ENCODE measurements at regions not wholly inside any gene's neighbourhood (a gene's known extent, or its start where the extent isn't known, plus 50 kb on each side); places are given as distances from the start of the nearest gene placed in this dataset.
"Not testable (repeated sequence)": the region's sequence is repeated elsewhere in the genome, so short reads cannot be mapped to it uniquely, and the experiment has no call there.

DNA sequence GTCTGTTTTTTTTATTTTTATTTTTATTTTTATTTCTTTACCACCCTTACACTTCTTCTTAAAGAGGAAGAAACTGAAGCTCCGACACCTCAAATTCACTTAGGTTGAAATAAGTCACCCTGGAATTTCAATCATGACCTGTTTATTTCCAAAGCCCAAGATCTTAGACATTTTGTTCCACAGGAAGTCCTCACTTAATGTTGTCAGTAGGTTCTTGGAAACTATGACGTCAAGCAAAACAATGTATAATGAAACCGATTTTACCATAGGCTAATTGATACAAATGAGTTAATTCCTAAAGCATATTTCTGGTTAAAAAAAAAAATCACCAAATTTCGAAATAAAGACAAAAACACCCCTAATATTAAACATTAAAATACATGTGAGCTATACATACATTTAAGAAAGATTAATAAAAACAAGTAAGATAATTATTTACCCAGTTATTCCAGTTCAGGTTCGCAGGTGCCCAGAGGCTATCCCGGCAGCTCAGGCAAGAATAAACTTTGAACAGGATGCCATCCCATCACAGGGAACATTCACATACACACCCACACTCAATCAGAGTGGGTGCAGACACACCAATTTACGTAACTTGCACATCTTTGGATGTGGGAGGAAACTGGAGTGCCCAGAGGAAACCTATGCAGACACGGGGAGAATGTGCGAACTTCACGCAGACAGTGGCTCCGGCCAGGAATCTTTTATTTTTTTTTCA, 391.0 kb downstream of the RAP2B start:
- TF ChIP-seq EZH2phosphoT487 (IDR thresholded peaks at IDR 0.05; ENCODE audit: borderline replicate concordance, low read depth, low read length): no peak
- TF ChIP-seq, protein P1, sequence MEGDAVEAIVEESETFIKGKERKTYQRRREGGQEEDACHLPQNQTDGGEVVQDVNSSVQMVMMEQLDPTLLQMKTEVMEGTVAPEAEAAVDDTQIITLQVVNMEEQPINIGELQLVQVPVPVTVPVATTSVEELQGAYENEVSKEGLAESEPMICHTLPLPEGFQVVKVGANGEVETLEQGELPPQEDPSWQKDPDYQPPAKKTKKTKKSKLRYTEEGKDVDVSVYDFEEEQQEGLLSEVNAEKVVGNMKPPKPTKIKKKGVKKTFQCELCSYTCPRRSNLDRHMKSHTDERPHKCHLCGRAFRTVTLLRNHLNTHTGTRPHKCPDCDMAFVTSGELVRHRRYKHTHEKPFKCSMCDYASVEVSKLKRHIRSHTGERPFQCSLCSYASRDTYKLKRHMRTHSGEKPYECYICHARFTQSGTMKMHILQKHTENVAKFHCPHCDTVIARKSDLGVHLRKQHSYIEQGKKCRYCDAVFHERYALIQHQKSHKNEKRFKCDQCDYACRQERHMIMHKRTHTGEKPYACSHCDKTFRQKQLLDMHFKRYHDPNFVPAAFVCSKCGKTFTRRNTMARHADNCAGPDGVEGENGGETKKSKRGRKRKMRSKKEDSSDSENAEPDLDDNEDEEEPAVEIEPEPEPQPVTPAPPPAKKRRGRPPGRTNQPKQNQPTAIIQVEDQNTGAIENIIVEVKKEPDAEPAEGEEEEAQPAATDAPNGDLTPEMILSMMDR (conservative IDR thresholded peaks at IDR 0.05; ENCODE audit: low read length): no peak
- H3K4me1 ChIP-seq (ENCODE audit: insufficient read depth, low read length, poor library complexity, severe bottlenecking): no peaks in the 10 kb centered on the region
- no peaks in the 10 kb centered on the region for H3K79me2 ChIP-seq (ENCODE audit: insufficient read depth, low read depth, low read length)
- no peaks in the 10 kb centered on the region for H4K20me1 ChIP-seq (ENCODE audit: insufficient read depth, low read length)
- no peak overlapping the region for H3K4me2 ChIP-seq (ENCODE audit: low read length)
- H3K27ac ChIP-seq (ENCODE audit: low read depth, low read length, poor library complexity, severe bottlenecking): no peak overlapping the region
- ChIA-PET CTCF (ENCODE audit: unreplicated experiment) (no interaction called here), POLR2A (interaction anchor here (0.6 kb wide), 1 partner anchor 389 kb away, joined by 3 read pairs; no protein-coding TSS in a partner anchor)
- no TSS peak for BruUV-seq (replicated peaks)
- H3K9me2 ChIP-seq (ENCODE audit: insufficient read depth, low read length): no peaks in the 10 kb centered on the region; the same call in 1 of the 2 replicates
- no peaks in the 10 kb centered on the region for H3K9me3 ChIP-seq (ENCODE audit: low read length)
- H3K4me3 ChIP-seq (ENCODE audit: low read depth, low read length, poor library complexity, severe bottlenecking): no peak overlapping the region
- DNase-seq (ENCODE audit: low spot score): no peak
- H3K36me3 ChIP-seq (ENCODE audit: insufficient read depth, low read length): no peaks in the 10 kb centered on the region; the same call in 1 of the 2 replicates
- intact Hi-C loops (cut with micrococcal nuclease; ENCODE audit: unreplicated experiment): no loop called here
- no peak overlapping the region for H2AFZ ChIP-seq (ENCODE audit: low read length)

DNA sequence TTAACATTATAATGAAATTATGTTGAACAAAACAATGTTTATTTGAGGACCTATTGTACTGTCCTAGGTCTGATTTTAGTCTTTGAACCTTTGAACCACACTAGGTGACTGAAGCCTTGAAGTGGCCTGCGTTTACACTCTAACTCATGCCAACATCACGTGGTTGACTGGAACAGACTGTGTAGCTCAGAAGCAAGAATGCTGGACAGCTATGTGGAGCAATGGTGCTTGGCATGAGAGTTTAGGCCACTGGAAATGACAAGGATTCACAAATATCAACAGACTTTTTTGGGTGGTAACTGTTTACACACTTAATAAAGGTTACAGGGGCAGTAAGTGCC, 391.5 kb downstream of the RAP2B start:
- no peaks in the 10 kb centered on the region; the same call in 1 of the 2 replicates for H3K9me2 ChIP-seq (ENCODE audit: insufficient read depth, low read length)
- no peak overlapping the region for H3K27ac ChIP-seq (ENCODE audit: low read depth, low read length, poor library complexity, severe bottlenecking)
- no peak overlapping the region for H3K4me2 ChIP-seq (ENCODE audit: low read length)
- no peaks in the 10 kb centered on the region for H4K20me1 ChIP-seq (ENCODE audit: insufficient read depth, low read length)
- ChIA-PET CTCF (ENCODE audit: unreplicated experiment) (no interaction called here), POLR2A (no interaction called here)
- no peaks in the 10 kb centered on the region; the same call in 1 of the 2 replicates for H3K36me3 ChIP-seq (ENCODE audit: insufficient read depth, low read length)
- TF ChIP-seq, protein P1 (conservative IDR thresholded peaks at IDR 0.05; ENCODE audit: low read length): no peak
- TF ChIP-seq EZH2phosphoT487 (IDR thresholded peaks at IDR 0.05; ENCODE audit: borderline replicate concordance, low read depth, low read length): no peak
- no peak overlapping the region for H3K4me3 ChIP-seq (ENCODE audit: low read depth, low read length, poor library complexity, severe bottlenecking)
- H3K9me3 ChIP-seq (ENCODE audit: low read length): no peaks in the 10 kb centered on the region; the same call in 1 of the 2 replicates
- no peaks in the 10 kb centered on the region for H3K79me2 ChIP-seq (ENCODE audit: insufficient read depth, low read depth, low read length)
- DNase-seq (ENCODE audit: low spot score): no peak
- no peaks in the 10 kb centered on the region for H3K4me1 ChIP-seq (ENCODE audit: insufficient read depth, low read length, poor library complexity, severe bottlenecking)
- BruUV-seq (replicated peaks): no TSS peak
- no peak overlapping the region for H2AFZ ChIP-seq (ENCODE audit: low read length)
- intact Hi-C loops (cut with micrococcal nuclease; ENCODE audit: unreplicated experiment): no loop called here

DNA sequence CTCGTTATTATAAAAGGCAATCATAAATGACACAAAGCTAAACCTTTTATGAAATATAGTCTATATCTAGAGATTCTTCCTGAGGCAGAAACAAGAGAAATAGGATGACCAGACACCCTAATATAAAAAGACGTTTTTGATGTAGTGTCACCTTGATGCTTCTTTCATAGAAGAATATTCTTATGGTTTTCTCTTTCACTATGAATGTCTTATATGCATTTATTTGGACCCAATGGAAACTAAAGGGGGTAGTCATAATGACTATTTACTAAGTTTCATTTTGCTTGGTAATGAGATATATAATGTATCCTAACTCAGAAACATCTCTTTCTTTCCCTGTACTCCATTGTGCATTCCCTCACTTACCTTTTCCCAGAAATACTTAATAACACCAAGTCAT, 393.9 kb downstream of the RAP2B start:
- Histone ChIP-seq H4K20me1 (ENCODE audit: insufficient read depth, low read length) (no peaks in the 10 kb centered on the region), H3K4me1 (ENCODE audit: insufficient read depth, low read length, poor library complexity, severe bottlenecking) (no peaks in the 10 kb centered on the region), H3K79me2 (ENCODE audit: insufficient read depth, low read depth, low read length) (no peaks in the 10 kb centered on the region), H3K4me2 (ENCODE audit: low read length) (no peak overlapping the region), H3K36me3 (ENCODE audit: insufficient read depth, low read length) (no peaks in the 10 kb centered on the region; the same call in 1 of the 2 replicates), H3K9me3 (ENCODE audit: low read length) (peaks cover 7% of the 10 kb centered on the region; the same call in 1 of the 2 replicates), H2AFZ (ENCODE audit: low read length) (no peak overlapping the region), H3K9me2 (ENCODE audit: insufficient read depth, low read length) (no peaks in the 10 kb centered on the region; the same call in 1 of the 2 replicates), H3K4me3 (ENCODE audit: low read depth, low read length, poor library complexity, severe bottlenecking) (no peak overlapping the region), H3K27ac (ENCODE audit: low read depth, low read length, poor library complexity, severe bottlenecking) (no peak overlapping the region)
- no TSS peak for BruUV-seq (replicated peaks)
- POLR2A ChIA-PET: no interaction called here
- CTCF ChIA-PET (ENCODE audit: unreplicated experiment): no interaction called here
- TF ChIP-seq, protein P1 (conservative IDR thresholded peaks at IDR 0.05; ENCODE audit: low read length): no peak
- no peak for TF ChIP-seq EZH2phosphoT487 (IDR thresholded peaks at IDR 0.05; ENCODE audit: borderline replicate concordance, low read depth, low read length)
- DNase-seq (ENCODE audit: low spot score): no peak
- intact Hi-C loops (cut with micrococcal nuclease; ENCODE audit: unreplicated experiment): no loop called here

DNA sequence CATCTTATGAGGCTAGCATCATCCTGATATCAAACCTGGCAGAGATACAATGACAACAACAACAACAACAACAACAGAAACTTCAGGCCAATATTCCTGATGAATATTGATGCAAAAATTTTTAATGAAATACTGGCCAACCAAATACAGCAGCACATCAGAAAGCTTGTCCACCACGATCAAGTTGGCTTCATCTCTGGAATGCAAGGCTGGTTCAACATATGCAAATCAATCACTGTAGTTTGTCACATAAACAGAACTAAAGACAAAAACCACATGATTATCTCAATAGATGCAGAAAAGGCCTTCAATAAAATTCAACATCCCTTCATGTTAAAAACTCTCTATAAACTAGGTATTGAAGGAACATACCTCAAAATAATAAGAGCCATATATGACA, 397.3 kb downstream of the RAP2B start:
- H3K4me1 ChIP-seq (ENCODE audit: insufficient read depth, low read length, poor library complexity, severe bottlenecking); H3K4me3 ChIP-seq (ENCODE audit: low read depth, low read length, poor library complexity, severe bottlenecking); H3K4me2 ChIP-seq (ENCODE audit: low read length); POLR2A ChIA-PET; H3K9me2 ChIP-seq (ENCODE audit: insufficient read depth, low read length); DNase-seq (ENCODE audit: low spot score); CTCF ChIA-PET (ENCODE audit: unreplicated experiment); H3K36me3 ChIP-seq (ENCODE audit: insufficient read depth, low read length); intact Hi-C loops (cut with micrococcal nuclease; ENCODE audit: unreplicated experiment); H2AFZ ChIP-seq (ENCODE audit: low read length); BruUV-seq (replicated peaks); H3K79me2 ChIP-seq (ENCODE audit: insufficient read depth, low read depth, low read length); H3K27ac ChIP-seq (ENCODE audit: low read depth, low read length, poor library complexity, severe bottlenecking); H4K20me1 ChIP-seq (ENCODE audit: insufficient read depth, low read length): not testable (repeated sequence)
- peaks cover 16% of the 10 kb centered on the region; the same call in 1 of the 2 replicates for H3K9me3 ChIP-seq (ENCODE audit: low read length)
